H9 (cell line): ENCODE measurements at regions not wholly inside any gene's neighbourhood (a gene's known extent, or its start where the extent isn't known, plus 50 kb on each side); places are given as distances from the start of the nearest gene placed in this dataset.

Source experiments
- DNase-seq: peaks from one replicate; pipeline ENCODE4 v3.0.0-alpha.2; 2017
- H2AFZ ChIP-seq: one replicate; pipeline ENCODE4 v1.6.1; 2013; ENCODE audit warnings: mild to moderate bottlenecking, low read length, control low read depth, moderate library complexity
- H2AK5ac ChIP-seq: 2 replicates; pipeline ENCODE4 v1.6.1; 2013; ENCODE audit warnings: low read length, control low read depth, mixed read lengths; ENCODE audit not compliant: insufficient read length
- H2BK120ac ChIP-seq: one replicate; pipeline ENCODE4 v1.6.1; 2013; ENCODE audit warnings: low read depth, mild to moderate bottlenecking, low read length, control low read depth, inconsistent platforms; ENCODE audit not compliant: poor library complexity, severe bottlenecking
- H2BK12ac ChIP-seq: 2 replicates; pipeline ENCODE4 v1.6.1; 2013; ENCODE audit warnings: low read length, control low read depth, mixed read lengths, low read depth; ENCODE audit not compliant: insufficient read length
- H2BK15ac ChIP-seq: 2 replicates; pipeline ENCODE4 v1.6.1; 2013; ENCODE audit warnings: low read depth, low read length, control low read depth
- H2BK20ac ChIP-seq: one replicate; pipeline ENCODE4 v1.6.1; 2013; ENCODE audit warnings: low read depth, mild to moderate bottlenecking, low read length, control low read depth, inconsistent platforms; ENCODE audit not compliant: poor library complexity, severe bottlenecking
- H2BK5ac ChIP-seq: 2 replicates; pipeline ENCODE4 v1.6.1; 2013; ENCODE audit warnings: low read length, control low read depth, mixed read lengths; ENCODE audit not compliant: insufficient read length
- H3K14ac ChIP-seq: 2 replicates; pipeline ENCODE4 v1.6.1; 2013; ENCODE audit warnings: low read length, control low read depth; ENCODE audit not compliant: insufficient read depth
- H3K18ac ChIP-seq: 2 replicates; pipeline ENCODE4 v1.6.1; 2013; ENCODE audit warnings: low read depth, mild to moderate bottlenecking, mixed read lengths, low read length, control low read depth; ENCODE audit not compliant: insufficient read length
- H3K23ac ChIP-seq: 2 replicates; pipeline ENCODE4 v1.6.1; 2013; ENCODE audit warnings: low read length, control low read depth, mixed read lengths, low read depth; ENCODE audit not compliant: insufficient read length
- H3K23me2 ChIP-seq: 2 replicates; pipeline ENCODE4 v1.6.1; 2013; ENCODE audit warnings: low read depth, mild to moderate bottlenecking, mixed read lengths, low read length, control low read depth; ENCODE audit not compliant: insufficient read length, poor library complexity, severe bottlenecking
- H3K27ac ChIP-seq: 2 replicates; pipeline ENCODE4 v1.5.1; 2013; ENCODE audit warnings: low read length, control low read depth, mixed read lengths, low read depth; ENCODE audit not compliant: insufficient read length
- H3K27me3 ChIP-seq: 2 replicates; pipeline ENCODE4 v1.6.1; 2013; ENCODE audit warnings: low read length, control low read depth, inconsistent platforms; ENCODE audit not compliant: insufficient read depth
- H3K4ac ChIP-seq: 2 replicates; pipeline ENCODE4 v1.6.1; 2013; ENCODE audit warnings: low read depth, mild to moderate bottlenecking, control low read depth, inconsistent platforms, low read length, moderate library complexity
- H3K4me1 ChIP-seq: 2 replicates; pipeline ENCODE4 v1.6.1; 2013; ENCODE audit warnings: low read length, control low read depth, inconsistent platforms; ENCODE audit not compliant: insufficient read depth
- H3K4me2 ChIP-seq: 2 replicates; pipeline ENCODE4 v1.6.1; 2013; ENCODE audit warnings: low read length, control low read depth, mixed read lengths; ENCODE audit not compliant: insufficient read length, insufficient read depth
- H3K56ac ChIP-seq: 2 replicates; pipeline ENCODE4 v1.6.1; 2013; ENCODE audit warnings: low read depth, mild to moderate bottlenecking, mixed read lengths, low read length, control low read depth; ENCODE audit not compliant: insufficient read length
- H3K79me1 ChIP-seq: 2 replicates; pipeline ENCODE4 v1.6.1; 2013; ENCODE audit warnings: low read depth, mild to moderate bottlenecking, moderate library complexity, low read length, control low read depth, inconsistent platforms; ENCODE audit not compliant: insufficient read depth, poor library complexity, severe bottlenecking
- H3K79me2 ChIP-seq: 2 replicates; pipeline ENCODE4 v1.6.1; 2013; ENCODE audit warnings: low read length, control low read depth, inconsistent platforms; ENCODE audit not compliant: insufficient read depth
- H3K9ac ChIP-seq: 2 replicates; pipeline ENCODE4 v1.6.1; 2013; ENCODE audit warnings: low read length, control low read depth, mixed read lengths; ENCODE audit not compliant: insufficient read length; ENCODE audit errors: extremely low read depth
- H3K9me3 ChIP-seq: one replicate; pipeline ENCODE4 v1.6.1; 2013; ENCODE audit warnings: low read depth, low read length, inconsistent platforms; ENCODE audit not compliant: control insufficient read depth
- H3T11ph ChIP-seq: one replicate; pipeline ENCODE4 v1.6.1; 2013; ENCODE audit warnings: mild to moderate bottlenecking, low read length, control low read depth, inconsistent platforms
- H4K20me1 ChIP-seq: one replicate; pipeline ENCODE4 v1.6.1; 2013; ENCODE audit not compliant: control insufficient read depth, insufficient read length, insufficient read depth
- H4K5ac ChIP-seq: 2 replicates; pipeline ENCODE4 v1.6.1; 2013; ENCODE audit warnings: low read depth, mild to moderate bottlenecking, mixed read lengths, low read length, control low read depth; ENCODE audit not compliant: insufficient read length
- H4K8ac ChIP-seq: replicated peaks from 2 replicates; pipeline ENCODE4 v1.6.1; 2013; ENCODE audit warnings: low read length, control low read depth, mixed read lengths, low read depth; ENCODE audit not compliant: insufficient read length
- H4K91ac ChIP-seq: 2 replicates; pipeline ENCODE4 v1.6.1; 2013; ENCODE audit warnings: low read depth, mild to moderate bottlenecking, moderate library complexity, mixed read lengths, low read length, control low read depth; ENCODE audit not compliant: insufficient read length
- H3K27ac Mint-ChIP-seq, 3 experiments: 2 replicates in 2 of 3; 3 replicates in 1 of 3; pipeline ENCODE4 v1.8.0; 2020 to 2021; ENCODE audit warnings: mixed read lengths in 3 of 3, mild to moderate bottlenecking in 1 of 3, moderate library complexity in 1 of 3
- H3K27me3 Mint-ChIP-seq: 2 replicates; pipeline ENCODE4 v1.8.0; 2021; ENCODE audit warnings: low read depth, mild to moderate bottlenecking, moderate library complexity, mixed read lengths
- H3K36me3 Mint-ChIP-seq, 3 experiments: 2 replicates in 2 of 3; 3 replicates in 1 of 3; pipeline ENCODE4 v1.8.0; 2020 to 2021; ENCODE audit warnings: low read depth in 3 of 3, mixed read lengths in 3 of 3; ENCODE audit not compliant: insufficient read depth in 1 of 3
- H3K4me1 Mint-ChIP-seq, 2 experiments: 2 replicates each; pipeline ENCODE4 v1.8.0; 2020; ENCODE audit warnings: mixed read lengths in 2 of 2
- H3K4me3 Mint-ChIP-seq, 2 experiments: 2 replicates in 1 of 2; 3 replicates in 1 of 2; pipeline ENCODE4 v1.8.0; 2020 to 2021; ENCODE audit warnings: mild to moderate bottlenecking in 2 of 2, mixed read lengths in 2 of 2, moderate library complexity in 1 of 2
- H3K9me3 Mint-ChIP-seq, 2 experiments: 2 replicates in 1 of 2; 3 replicates in 1 of 2; pipeline ENCODE4 v1.8.0; 2020; ENCODE audit warnings: mild to moderate bottlenecking in 2 of 2, mixed read lengths in 2 of 2, moderate library complexity in 1 of 2
- WGBS: extraction: QIAGEN DNeasy Blood & Tissue Kit; methylation state at CpG from one replicate; pipeline ENCODE4 v1.1.7; 2013; ENCODE audit warnings: missing lambda C conversion rate, low lambda C conversion rate, mixed read lengths; ENCODE audit not compliant: insufficient read length; ENCODE audit errors: extremely low coverage; 5-methylcytosine and 5-hydroxymethylcytosine counted together
- TF ChIP-seq, protein P1 (sequence below): fragments of 200-600 bp; sonication (generic); conservative IDR thresholded peaks from 3 replicates; pipeline ENCODE4 v1.8.0; 2021; ENCODE audit warnings: antibody characterized with exemption, mild to moderate bottlenecking

DNA sequence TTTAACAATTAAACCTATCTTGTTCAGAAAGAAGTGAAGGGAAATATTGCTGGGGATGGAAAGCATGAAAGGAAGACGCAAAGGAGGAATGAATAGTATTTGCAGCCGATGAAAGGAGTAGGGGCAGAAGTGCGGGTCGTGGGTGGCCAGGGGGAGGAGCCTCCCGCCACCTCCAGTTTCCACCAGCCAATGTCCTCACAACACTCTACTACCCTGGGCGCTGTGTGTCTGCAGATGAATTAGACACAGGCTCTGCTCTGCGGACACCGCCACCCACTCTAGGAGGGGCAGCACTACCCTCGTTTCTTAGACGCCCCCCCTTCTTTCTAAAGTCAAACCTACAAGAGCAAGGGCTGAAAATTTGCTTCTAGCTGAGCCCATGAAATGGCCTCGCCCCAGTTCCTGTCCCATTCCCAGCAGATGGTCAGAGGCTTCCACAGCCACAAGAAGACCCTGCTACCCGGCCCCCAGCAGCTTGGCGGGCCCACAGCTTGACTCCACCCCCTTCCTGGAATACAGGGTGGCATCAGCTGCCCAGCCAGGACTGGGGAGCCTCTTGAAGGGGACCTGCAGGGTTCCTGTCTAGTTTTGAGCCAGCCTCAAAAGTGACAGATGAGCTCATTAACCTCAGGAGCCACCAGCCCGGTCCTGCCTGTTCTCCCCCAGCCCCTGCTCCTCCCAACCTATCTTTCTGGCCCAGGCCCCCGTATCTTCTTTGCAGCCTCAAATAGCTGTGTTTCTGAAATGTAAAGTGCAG is 268.1 kb downstream of the BUD13 start:
- peaks cover 7% of the 10 kb centered on the region for H3K23me2 ChIP-seq
- H3K27me3 ChIP-seq = no peaks in the 10 kb centered on the region
- no peak overlapping the region for H2BK15ac ChIP-seq
- H3K4me3 Mint-ChIP-seq = no peak overlapping the region
- TF ChIP-seq, protein P1, sequence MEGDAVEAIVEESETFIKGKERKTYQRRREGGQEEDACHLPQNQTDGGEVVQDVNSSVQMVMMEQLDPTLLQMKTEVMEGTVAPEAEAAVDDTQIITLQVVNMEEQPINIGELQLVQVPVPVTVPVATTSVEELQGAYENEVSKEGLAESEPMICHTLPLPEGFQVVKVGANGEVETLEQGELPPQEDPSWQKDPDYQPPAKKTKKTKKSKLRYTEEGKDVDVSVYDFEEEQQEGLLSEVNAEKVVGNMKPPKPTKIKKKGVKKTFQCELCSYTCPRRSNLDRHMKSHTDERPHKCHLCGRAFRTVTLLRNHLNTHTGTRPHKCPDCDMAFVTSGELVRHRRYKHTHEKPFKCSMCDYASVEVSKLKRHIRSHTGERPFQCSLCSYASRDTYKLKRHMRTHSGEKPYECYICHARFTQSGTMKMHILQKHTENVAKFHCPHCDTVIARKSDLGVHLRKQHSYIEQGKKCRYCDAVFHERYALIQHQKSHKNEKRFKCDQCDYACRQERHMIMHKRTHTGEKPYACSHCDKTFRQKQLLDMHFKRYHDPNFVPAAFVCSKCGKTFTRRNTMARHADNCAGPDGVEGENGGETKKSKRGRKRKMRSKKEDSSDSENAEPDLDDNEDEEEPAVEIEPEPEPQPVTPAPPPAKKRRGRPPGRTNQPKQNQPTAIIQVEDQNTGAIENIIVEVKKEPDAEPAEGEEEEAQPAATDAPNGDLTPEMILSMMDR = no peak
- no peaks in the 10 kb centered on the region for H3K9me3 ChIP-seq
- no peak overlapping the region for H3K9ac ChIP-seq
- H3K4me1 ChIP-seq = no peaks in the 10 kb centered on the region; the same call in 1 of the 2 replicates
- H2BK12ac ChIP-seq = no peak overlapping the region
- H2BK120ac ChIP-seq = no peak overlapping the region
- WGBS = no CpG with 5 or more reads among the region's 15 CpGs
- H3K79me1 ChIP-seq = no peaks in the 10 kb centered on the region
- no peak overlapping the region for H4K91ac ChIP-seq
- no peak overlapping the region for H3K18ac ChIP-seq
- no peak overlapping the region for H3K23ac ChIP-seq
- no peak overlapping the region for H2AFZ ChIP-seq
- no peaks in the 10 kb centered on the region for H4K20me1 ChIP-seq
- peaks cover 69% of the 10 kb centered on the region in 2 experiments for H3K4me1 Mint-ChIP-seq
- H3K56ac ChIP-seq = no peak overlapping the region
- no peak overlapping the region for H4K5ac ChIP-seq
- H3K79me2 ChIP-seq = no peaks in the 10 kb centered on the region
- H3K27me3 Mint-ChIP-seq = peaks cover 55% of the 10 kb centered on the region
- H3K27ac ChIP-seq = no peak overlapping the region
- no peak overlapping the region for H3K4ac ChIP-seq
- no peak for DNase-seq
- H3T11ph ChIP-seq = no peak overlapping the region
- no peaks in the 10 kb centered on the region for H3K9me3 Mint-ChIP-seq
- no peak overlapping the region for H2BK5ac ChIP-seq
- no peak overlapping the region for H3K14ac ChIP-seq
- no peak overlapping the region for H4K8ac ChIP-seq
- no peak overlapping the region for H3K4me2 ChIP-seq
- H2BK20ac ChIP-seq = no peak overlapping the region
- no peak overlapping the region for H2AK5ac ChIP-seq
- peaks cover 0 to 2% (median 0%) of the 10 kb centered on the region in 3 experiments; a peak in 2 of 7 replicates for H3K36me3 Mint-ChIP-seq
- no peak overlapping the region for H3K27ac Mint-ChIP-seq
